Motor neuron (in vitro differentiated cells): ENCODE measurements at regions not wholly inside any gene's neighbourhood (a gene's known extent, or its start where the extent isn't known, plus 50 kb on each side); places are given as distances from the start of the nearest gene placed in this dataset.

Experiments
- ATAC-seq, 8 experiments: fragments of 200-7000 bp; cut with Tn5 transposase; replicated peaks in 6 of 8; 2 replicates each; pipeline ENCODE4 v1.8.0; 2021; ENCODE audit warnings: mild to moderate bottlenecking in 8 of 8, moderate library complexity in 8 of 8
- H3K27ac ChIP-seq, 2 donors: fragments of 250-450 bp; sonication (Bioruptor Pico); 2 replicates each; pipeline ENCODE4 v1.9.0; 2021; ENCODE audit warnings: antibody characterized with exemption in 2 of 2, mild to moderate bottlenecking in 2 of 2, moderate library complexity in 1 of 2
- H3K4me1 ChIP-seq, 2 donors: fragments of 250-450 bp; sonication (Bioruptor Pico); replicated peaks in 1 of 2; 2 replicates each; pipeline ENCODE4 v1.6.1; 2021; ENCODE audit warnings: antibody characterized with exemption in 2 of 2, mild to moderate bottlenecking in 2 of 2, moderate library complexity in 1 of 2
- H3K4me3 ChIP-seq, 5 donors: fragments of 250-450 bp; sonication (Bioruptor Pico); 2 replicates each; pipeline ENCODE4 v1.9.0; 2021; ENCODE audit warnings: antibody characterized with exemption in 5 of 5, mild to moderate bottlenecking in 5 of 5, moderate library complexity in 4 of 5
- WGBS, 10 experiments: fragments of 450-650 bp; shearing (Covaris generic); methylation state at CpG; one replicate each; pipeline ENCODE4 v1.0.0; 2022; 5-methylcytosine and 5-hydroxymethylcytosine counted together
- in situ Hi-C, 9 experiments: fragments of 400-800 bp; cut with MboI; loops; one replicate each; pipeline ENCODE4 v1.15.0; 2021; ENCODE audit warnings: low sequenced_read_pairs in 9 of 9, low pct_unique_long_range_greater_than_20kb in 2 of 9; ENCODE audit not compliant: unreplicated experiment in 9 of 9

DNA sequence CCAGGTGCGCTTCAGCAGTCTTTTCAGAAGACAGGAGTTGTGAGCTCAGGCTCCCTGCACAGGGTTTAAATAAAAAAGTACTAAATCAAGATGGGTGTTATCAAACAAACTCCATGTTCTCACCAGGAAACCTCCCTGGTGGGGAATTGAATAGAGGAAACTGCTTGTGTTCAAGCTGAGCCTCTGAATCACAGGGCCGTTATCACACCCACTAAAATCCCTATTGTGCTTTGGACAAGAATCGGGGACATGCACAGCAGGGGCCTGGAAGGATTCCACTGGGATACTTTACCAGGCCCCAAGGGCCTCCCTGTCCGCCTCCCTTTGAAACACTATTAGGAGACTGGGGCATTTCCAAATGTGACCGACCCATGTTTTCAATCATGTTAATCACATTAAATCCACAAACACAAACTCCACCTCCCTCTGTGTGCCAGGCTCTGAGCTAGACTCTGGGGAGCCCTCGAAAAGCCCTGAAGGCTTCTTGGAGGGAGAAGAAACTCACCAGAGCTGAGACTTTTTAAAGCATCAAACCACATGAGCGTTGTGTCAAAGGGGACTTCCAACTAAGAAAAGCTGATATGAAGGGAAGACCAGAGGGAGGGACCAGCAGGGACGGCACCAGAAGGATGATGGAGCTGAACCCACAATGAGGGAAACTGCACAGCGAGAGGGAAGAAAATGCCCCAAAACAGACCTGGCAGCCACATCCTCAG, 458.7 kb upstream of the ID2 start:
- no peak overlapping the region for H3K27ac ChIP-seq
- 46 to 100% (median 78%) methylated on average over 1 to 7 of the region's 9 CpGs; no CpG with 5 or more reads in 2 of the 10 experiments for WGBS, 10 experiments
- in situ Hi-C loops = no loop called here
- H3K4me3 ChIP-seq = no peak overlapping the region
- no peak for ATAC-seq
- no peaks in the 10 kb centered on the region for H3K4me1 ChIP-seq

DNA sequence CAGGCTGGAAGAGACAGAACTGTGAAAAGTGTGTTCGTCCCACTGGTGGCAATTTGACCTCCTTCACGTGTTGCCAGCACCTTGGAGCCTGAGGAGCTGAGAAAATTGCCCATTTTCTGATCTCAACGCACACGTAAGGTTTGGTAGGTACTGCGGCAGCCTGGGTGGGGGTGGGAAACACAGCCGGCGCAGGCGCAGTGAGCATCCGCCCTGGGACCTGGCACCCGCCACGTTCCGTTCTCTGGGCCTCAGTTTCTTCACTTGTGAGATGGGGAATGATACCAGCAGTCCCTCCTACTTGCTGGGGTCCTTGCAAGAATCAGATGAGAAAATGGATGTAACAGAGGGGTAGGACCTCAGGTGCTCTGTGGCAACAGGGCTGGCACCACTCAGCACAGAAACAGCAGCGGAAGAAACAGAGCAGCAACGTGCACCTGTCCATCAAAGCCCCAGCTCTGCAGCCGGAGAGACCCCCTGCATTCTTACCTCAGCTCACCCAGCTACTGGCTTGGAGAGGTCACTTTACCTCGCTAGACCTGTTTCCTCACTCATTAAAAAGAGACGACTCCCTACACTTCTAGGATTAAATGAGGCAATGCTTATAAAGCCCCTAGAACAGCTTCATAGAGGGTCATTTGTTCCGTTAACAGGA, 458.0 kb upstream of the ID2 start:
- H3K4me3 ChIP-seq = no peak overlapping the region
- H3K27ac ChIP-seq = no peak overlapping the region
- ATAC-seq = no peak
- in situ Hi-C loops = no loop called here
- WGBS, 10 experiments = 73 to 90% (median 83%) methylated on average over 3 to 10 of the region's 18 CpGs; no CpG with 5 or more reads in 3 of the 10 experiments
- H3K4me1 ChIP-seq = no peaks in the 10 kb centered on the region

DNA sequence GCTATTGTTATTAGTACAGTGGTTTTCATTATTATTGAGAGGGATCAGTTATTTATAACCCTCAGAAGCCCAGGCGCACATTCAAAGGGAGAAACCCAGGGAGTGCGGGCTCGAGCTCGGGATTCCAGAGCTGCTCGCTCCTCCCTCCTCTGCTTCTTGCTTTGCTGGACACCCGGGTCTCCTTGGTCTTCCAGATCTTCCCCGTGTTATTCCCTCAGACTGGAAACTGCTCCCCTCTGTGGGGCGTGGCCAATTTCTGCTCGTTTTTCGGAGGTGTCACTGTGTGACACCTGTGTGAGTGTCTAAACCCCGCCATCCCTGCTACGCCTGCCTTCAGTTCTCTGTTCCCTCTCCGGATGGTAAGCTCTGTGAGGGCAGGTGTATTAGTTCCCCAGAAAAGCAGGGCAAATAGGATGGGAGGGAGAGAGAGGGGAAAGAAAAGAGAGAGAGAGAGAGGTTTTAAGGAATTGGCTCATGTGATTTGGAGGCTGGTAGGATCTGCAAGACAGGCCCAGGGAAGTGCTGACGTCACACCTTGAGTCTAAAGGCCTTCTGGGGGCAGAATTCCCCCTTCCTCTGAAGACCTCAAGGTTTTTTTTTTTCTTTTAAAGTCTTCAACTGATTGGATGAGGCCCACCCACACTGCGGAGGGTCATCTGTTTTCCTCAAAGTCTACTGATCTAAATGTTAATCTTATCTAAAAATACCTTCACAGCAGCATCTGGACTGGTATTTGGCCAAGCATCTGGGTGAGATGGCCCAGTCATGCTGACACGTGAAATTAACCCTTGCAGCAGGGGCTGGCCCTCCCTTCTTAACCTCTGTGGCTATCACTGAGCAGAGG, 457.3 kb upstream of the ID2 start:
- ATAC-seq = no peak
- 53 to 100% (median 80%) methylated on average over 2 to 11 of the region's 16 CpGs; no CpG with 5 or more reads in 1 of the 10 experiments for WGBS, 10 experiments
- Histone ChIP-seq H3K4me3 (no peak overlapping the region), H3K4me1 (no peaks in the 10 kb centered on the region), H3K27ac (no peak overlapping the region)
- in situ Hi-C loops = no loop called here

DNA sequence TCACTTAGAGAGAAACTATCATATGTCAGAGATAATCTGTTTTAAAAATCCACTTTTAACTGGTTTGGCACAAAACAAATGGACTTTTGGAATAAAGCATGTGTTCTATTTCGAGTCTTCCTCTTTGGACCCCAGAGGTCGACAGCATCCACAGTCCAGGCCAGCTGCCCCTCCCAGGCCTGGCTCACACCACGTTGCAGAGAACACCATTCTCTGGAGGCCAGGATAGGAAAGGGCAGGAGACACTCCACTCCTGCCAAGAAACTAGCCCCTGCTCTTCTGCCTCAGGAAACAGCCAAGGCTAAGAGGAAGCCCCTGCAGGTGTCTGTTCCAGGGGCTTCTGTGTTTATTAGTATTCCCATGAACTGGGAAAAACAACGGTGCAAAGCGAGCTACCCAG, 456.6 kb upstream of the ID2 start:
- in situ Hi-C loops = no loop called here
- Histone ChIP-seq H3K4me3 (no peak overlapping the region), H3K4me1 (no peaks in the 10 kb centered on the region), H3K27ac (no peak overlapping the region)
- ATAC-seq = no peak
- WGBS, 10 experiments = 13 to 100% (median 80%) methylated on average over 2 to 5 of the region's 5 CpGs; no CpG with 5 or more reads in 3 of the 10 experiments

DNA sequence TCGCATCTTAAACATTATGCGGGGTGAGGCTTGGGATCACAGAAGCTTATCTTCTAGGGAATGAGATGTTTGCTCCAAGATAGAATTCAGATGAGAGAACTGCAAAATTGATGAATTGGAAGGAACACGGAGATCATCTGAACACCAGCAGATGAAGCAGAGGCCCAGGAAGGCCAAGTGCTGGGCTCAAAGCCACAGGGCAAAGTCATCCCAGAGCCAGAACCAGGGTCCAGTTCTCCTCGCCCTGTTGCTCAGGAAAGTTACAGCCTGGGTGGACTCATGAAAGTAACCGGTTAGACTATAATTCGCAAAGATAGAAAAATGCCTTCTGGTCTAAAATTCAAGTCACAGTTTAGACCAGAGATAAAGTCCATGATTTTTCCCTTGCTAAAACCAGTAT, 456.1 kb upstream of the ID2 start:
- in situ Hi-C loops = no loop called here
- Histone ChIP-seq H3K4me3 (no peak overlapping the region), H3K27ac (no peak overlapping the region), H3K4me1 (no peaks in the 10 kb centered on the region)
- ATAC-seq = no peak
- 58 to 100% (median 98%) methylated on average over 1 to 6 of the region's 6 CpGs; no CpG with 5 or more reads in 2 of the 10 experiments for WGBS, 10 experiments

DNA sequence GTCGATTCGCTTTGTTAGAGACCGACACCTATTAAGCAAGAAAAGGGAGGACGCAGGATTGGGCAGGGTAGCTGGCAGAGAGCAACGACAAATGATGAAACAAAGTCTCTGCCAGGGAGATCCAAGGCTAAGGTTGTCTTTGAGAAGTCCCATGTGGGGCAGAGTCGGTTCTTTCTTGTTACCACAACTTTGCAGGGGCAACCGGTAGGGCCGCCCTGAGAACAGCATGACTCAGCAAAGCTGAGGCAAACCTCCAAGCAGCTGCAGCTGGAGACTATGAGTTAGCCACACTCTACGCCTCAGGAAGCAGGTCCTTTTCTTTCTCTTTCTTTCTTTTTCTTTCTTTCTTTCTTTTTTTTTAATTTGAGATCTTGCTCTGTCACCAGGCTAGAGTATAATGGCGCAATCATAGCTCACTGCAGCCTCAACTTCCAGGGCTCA, 452.3 kb upstream of the ID2 start:
- peak in 5 of 8 experiments; percentile 50 to 64 (median 58) for ATAC-seq

DNA sequence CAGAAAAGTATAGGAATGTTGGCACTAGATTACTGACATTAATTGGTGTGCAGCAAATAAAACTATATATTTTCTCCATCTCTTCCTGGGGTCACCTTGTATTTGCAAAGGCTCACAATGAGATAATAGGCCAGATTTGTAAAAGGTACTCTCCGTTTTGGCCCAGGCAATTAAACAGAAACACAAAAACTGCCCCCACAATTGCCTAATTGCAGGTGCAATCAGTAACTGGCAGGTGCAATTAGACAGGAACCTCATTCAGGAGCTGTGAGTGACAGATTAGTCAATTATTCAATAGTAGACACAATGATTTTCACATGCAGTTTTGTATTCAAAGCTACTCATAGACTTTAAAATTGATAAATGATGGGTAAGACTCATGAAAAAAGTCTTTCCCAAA, 451.4 kb upstream of the ID2 start:
- H3K27ac ChIP-seq = no peak overlapping the region
- H3K4me1 ChIP-seq = peaks cover 14% of the 10 kb centered on the region in 2 donors
- no peak for ATAC-seq
- WGBS, 10 experiments = 0 to 100% (median 63%) methylated on average over 1 of the region's 1 CpG; no CpG with 5 or more reads in 4 of the 10 experiments
- in situ Hi-C loops = no loop called here
- no peak overlapping the region for H3K4me3 ChIP-seq

More for the DNA sequence above, 452.3 kb upstream of the ID2 start:
- no peak overlapping the region for H3K4me3 ChIP-seq
- H3K27ac ChIP-seq = no peak overlapping the region
- in situ Hi-C loops = no loop called here
- WGBS, 10 experiments = 18 to 93% (median 59%) methylated on average over 1 to 8 of the region's 10 CpGs; no CpG with 5 or more reads in 1 of the 10 experiments
- peaks cover 5 to 6% of the 10 kb centered on the region in 2 donors for H3K4me1 ChIP-seq

DNA sequence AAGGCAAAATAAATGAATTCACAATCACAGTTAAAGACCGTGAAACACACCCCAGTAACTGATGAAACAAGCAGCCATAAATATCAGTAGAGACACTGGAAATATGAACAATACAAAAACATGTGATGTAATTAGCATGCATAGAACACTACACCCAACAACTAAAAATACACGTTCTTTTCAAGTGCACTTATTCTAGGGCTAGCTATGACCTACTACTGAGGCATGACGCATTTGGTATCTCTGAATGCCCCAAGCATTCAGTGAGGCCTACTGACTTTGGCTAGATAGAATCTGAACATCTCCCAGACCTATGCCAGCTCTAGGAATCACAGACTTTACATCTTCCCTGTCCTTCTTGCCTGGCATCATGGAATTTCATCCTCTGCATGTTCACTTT, 450.0 kb upstream of the ID2 start:
- H3K4me3 ChIP-seq = no peak overlapping the region
- peak in 2 of 8 experiments; percentile 94 for ATAC-seq
- in situ Hi-C loops = no loop called here
- 38 to 100% (median 73%) methylated on average over 1 to 3 of the region's 3 CpGs; no CpG with 5 or more reads in 2 of the 10 experiments for WGBS, 10 experiments
- H3K27ac ChIP-seq = no peak overlapping the region
- H3K4me1 ChIP-seq = peaks cover 14 to 15% of the 10 kb centered on the region in 2 donors

DNA sequence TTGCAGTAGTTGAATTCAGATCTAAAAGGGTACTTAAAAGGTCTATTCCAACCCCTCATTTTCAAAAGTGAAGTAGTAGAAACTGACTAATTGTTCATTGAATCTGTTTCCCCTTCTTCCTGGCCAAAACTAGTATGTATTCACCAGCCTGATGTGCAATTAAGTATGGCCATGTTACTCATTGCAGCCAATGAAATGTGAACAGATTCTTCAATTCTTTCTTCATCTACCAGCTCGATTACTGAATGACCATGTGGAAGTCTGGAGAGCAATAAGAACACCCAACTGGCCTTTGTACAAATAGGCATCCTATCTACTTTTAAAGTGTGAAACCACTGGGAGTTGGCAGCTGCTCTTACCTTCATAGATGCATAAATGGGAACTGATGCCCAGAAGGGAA, 449.0 kb upstream of the ID2 start:
- in situ Hi-C loops = no loop called here
- WGBS, 10 experiments = 0 to 100% (median 80%) methylated on average over 1 of the region's 1 CpG; no CpG with 5 or more reads in 1 of the 10 experiments
- no peak for ATAC-seq
- Histone ChIP-seq H3K4me1 (peaks cover 14 to 15% of the 10 kb centered on the region in 2 donors), H3K27ac (no peak overlapping the region), H3K4me3 (no peak overlapping the region)

DNA sequence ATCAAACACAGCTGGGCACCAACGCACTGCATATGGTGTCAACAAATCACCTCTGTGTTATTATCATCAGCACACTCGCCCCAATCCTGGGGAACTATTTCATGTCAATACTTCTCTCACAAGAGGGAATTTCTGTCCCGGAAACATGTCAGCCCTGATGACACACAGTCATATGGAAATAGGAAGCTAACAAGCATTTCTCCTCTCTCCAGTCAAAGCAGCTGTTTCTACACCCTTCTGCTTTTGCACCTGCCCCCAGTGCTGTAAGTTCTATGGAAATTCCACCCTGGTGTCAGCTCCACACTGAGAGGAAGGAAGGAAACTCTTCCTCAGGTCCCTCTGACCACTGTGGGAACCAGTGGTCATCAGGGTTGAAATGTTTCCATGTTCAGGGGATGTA, 447.6 kb upstream of the ID2 start:
- 0 to 85% (median 67%) methylated on average over 1 to 3 of the region's 3 CpGs; no CpG with 5 or more reads in 2 of the 10 experiments for WGBS, 10 experiments
- Histone ChIP-seq H3K27ac (no peak overlapping the region), H3K4me3 (no peak overlapping the region), H3K4me1 (peaks cover 20 to 25% of the 10 kb centered on the region in 2 donors)
- ATAC-seq = peak in 5 of 8 experiments; percentile 18 to 60 (median 46)
- in situ Hi-C loops = no loop called here

DNA sequence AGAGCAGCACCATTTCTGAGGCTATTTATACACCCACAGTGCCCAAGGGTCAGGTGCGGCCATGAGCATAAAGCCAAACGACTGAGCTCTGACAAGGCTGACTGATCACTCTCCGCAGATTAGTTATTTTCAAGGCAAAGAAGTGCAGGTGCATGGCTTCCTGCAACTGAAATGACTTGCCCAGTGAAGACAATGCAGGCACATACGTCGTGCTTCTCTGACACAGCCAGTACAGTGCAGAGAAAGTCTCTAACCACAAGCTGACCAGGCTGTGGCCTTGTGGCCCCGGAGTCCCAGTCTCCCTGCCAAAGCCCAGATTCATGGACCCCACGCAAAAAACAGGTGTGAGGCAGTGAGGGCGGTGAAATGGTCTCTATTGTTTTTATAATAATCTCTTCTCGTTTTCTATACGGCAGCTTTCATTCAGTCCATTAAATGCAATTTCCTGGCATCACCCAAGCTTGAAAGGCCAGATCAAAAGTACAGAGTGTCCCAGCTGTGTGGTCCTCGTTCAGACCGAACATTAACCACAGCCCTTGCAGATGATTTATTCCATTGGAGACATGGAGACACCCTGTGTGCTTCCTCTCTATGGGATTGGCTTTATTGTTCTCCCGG, 447.0 kb upstream of the ID2 start:
- 10 to 93% (median 29%) methylated on average over 1 to 11 of the region's 13 CpGs for WGBS, 10 experiments
- peak in 5 of 8 experiments; percentile 64 to 78 (median 68) for ATAC-seq

DNA sequence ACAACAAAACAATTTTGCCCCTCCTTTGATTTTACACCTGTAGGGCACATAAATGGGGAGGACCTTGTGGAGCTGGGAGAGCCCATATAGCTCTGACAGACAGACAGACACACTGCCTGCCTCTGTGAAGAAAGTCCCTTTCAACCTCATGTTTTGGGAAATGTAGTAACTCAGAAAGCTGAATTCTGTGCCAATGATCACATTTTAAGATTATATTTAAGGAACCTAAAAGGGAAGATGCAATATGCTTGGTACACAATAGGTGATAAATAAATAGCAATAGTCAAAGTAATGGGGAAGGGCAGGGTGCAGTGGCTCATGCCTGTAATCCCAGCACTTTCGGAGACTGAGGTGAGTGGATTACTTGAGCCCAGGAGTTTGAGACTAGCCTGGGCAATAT, 446.4 kb upstream of the ID2 start:
- WGBS, 10 experiments = 80 to 100% (median 100%) methylated on average over 1 of the region's 1 CpG; no CpG with 5 or more reads in 3 of the 10 experiments

More for the DNA sequence above, 447.0 kb upstream of the ID2 start:
- Histone ChIP-seq H3K4me3 (no peak overlapping the region), H3K27ac (no peak overlapping the region), H3K4me1 (peaks cover 26 to 31% of the 10 kb centered on the region in 2 donors)
- in situ Hi-C loops = no loop called here

More for the DNA sequence above, 446.4 kb upstream of the ID2 start:
- in situ Hi-C loops = no loop called here
- H3K27ac ChIP-seq = no peak overlapping the region
- no peak overlapping the region for H3K4me3 ChIP-seq
- no peak for ATAC-seq
- peaks cover 29 to 34% of the 10 kb centered on the region in 2 donors for H3K4me1 ChIP-seq
